ENCODE measurements at regions not wholly inside any gene's neighbourhood (a gene's known extent, or its start where the extent isn't known, plus 50 kb on each side); places are given as distances from the start of the nearest gene placed in this dataset.
"Not testable (repeated sequence)": the region's sequence is repeated elsewhere in the genome, so short reads cannot be mapped to it uniquely, and the experiment has no call there.

DNA sequence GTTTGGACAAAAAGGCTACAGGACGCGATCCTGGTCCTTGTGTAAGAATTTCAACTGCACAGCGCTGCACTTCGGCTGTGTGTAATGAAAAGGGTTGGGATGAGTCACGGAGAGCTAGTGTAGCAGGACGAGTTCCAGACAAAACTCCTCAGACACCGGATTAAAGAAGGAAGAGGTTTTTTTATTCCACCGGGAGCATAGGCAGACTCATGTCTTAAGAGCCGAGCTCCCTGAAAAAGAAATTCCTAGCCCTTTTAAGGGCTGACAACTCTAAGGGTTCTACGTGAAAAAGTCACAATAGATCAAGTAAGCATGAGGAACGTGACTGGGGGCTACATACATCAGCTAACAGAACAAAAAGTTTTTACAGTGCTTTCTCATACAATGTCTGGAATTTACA is 54.8 kb upstream of the FAM90A1 start:
- TF ChIP-seq, protein P1, sequence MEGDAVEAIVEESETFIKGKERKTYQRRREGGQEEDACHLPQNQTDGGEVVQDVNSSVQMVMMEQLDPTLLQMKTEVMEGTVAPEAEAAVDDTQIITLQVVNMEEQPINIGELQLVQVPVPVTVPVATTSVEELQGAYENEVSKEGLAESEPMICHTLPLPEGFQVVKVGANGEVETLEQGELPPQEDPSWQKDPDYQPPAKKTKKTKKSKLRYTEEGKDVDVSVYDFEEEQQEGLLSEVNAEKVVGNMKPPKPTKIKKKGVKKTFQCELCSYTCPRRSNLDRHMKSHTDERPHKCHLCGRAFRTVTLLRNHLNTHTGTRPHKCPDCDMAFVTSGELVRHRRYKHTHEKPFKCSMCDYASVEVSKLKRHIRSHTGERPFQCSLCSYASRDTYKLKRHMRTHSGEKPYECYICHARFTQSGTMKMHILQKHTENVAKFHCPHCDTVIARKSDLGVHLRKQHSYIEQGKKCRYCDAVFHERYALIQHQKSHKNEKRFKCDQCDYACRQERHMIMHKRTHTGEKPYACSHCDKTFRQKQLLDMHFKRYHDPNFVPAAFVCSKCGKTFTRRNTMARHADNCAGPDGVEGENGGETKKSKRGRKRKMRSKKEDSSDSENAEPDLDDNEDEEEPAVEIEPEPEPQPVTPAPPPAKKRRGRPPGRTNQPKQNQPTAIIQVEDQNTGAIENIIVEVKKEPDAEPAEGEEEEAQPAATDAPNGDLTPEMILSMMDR (IDR thresholded peaks at IDR 0.05): not testable (repeated sequence)
- not testable (repeated sequence) for TF ChIP-seq POLR2A (IDR thresholded peaks at IDR 0.05)

All from body of pancreas (tissue), 4 donors.